GM19324 (cell line): ENCODE measurements at regions not wholly inside any gene's neighbourhood (a gene's known extent, or its start where the extent isn't known, plus 50 kb on each side); places are given as distances from the start of the nearest gene placed in this dataset.

Source experiments
- ATAC-seq: cut with Tn5 transposase; IDR thresholded peaks from one replicate; pipeline ENCODE4 v1.9.1; 2021; ENCODE audit warnings: mild to moderate bottlenecking, moderate library complexity; ENCODE audit not compliant: unreplicated experiment, low FRiP score

GRCh38 chr1:39134768-39135333 lies 69.6 kb upstream of the MACF1 start:
- ATAC-seq: no peak

DNA sequence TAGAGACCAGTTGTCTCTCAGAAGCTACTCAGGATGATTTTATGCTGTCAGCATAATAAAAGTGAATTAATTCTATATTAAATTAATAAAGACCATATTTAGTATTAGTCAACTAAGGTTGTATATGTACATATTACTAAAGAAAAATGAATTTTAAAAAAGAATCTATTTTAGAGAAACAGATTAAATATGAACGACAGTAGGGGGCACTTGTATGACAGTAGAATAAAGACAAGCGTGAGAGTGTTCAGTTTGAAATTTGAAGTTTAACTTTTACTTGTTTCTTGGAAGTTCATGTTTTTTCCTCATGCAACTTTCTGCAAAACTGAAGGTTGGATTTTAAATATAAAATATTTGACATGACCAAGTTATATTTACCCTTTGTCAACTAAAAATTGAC lies 67.9 kb upstream of the MACF1 start:
- ATAC-seq: no peak

- ATAC-seq: no peak
Observed at GRCh38 chr1:39139723-39140360, 64.7 kb upstream of the MACF1 start.

- ATAC-seq: no peak
Observed at GRCh38 chr1:39141925-39142324, 62.6 kb upstream of the MACF1 start.

GRCh38 chr1:39142401-39143060 lies 62.0 kb upstream of the MACF1 start:
- ATAC-seq: no peak

DNA sequence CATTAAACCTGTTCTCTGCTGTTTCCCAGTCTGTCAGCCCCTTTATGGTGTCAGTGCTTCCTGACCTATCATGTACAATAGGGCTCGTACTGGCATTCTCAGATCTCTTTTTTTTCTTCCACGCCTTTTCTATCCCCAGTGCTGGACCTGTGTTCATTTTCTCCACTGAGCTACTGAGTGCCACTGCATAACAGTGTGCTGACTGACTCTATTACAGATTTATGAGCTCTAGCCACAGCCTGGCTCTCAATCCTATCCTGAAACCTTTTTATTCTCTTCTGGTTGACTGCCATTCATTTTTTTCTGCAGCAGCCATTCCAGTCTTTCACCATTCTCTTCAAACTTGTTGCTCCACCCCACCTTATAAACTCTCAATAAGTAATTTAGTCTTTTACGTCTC lies 59.6 kb upstream of the MACF1 start:
- no peak for ATAC-seq

GRCh38 chr1:39145331-39145965 lies 59.0 kb upstream of the MACF1 start:
- ATAC-seq: no peak

GRCh38 chr1:39146681-39147080 lies 57.8 kb upstream of the MACF1 start:
- ATAC-seq: no peak

- no peak for ATAC-seq
Observed at GRCh38 chr1:39147099-39148025, 57.1 kb upstream of the MACF1 start.

DNA sequence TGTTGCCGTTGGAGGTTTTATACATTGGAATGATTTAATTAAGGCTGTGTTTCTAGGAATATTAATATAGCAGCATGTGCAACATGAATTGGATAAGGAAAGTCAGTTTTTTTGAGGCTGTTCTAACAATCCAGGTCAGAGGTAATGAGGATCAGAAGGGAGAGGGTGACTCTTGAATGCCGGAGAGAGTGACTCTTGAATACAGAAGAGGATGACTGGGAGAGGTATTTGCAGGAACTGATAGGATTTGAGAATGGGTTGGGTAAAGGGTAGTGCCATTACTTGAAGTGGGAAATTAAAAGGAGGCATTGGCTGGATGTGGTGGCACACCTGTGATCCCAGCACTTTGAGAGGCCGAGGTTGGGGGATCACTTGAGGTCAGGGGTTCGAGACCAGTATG lies 55.6 kb upstream of the MACF1 start:
- ATAC-seq: no peak

DNA sequence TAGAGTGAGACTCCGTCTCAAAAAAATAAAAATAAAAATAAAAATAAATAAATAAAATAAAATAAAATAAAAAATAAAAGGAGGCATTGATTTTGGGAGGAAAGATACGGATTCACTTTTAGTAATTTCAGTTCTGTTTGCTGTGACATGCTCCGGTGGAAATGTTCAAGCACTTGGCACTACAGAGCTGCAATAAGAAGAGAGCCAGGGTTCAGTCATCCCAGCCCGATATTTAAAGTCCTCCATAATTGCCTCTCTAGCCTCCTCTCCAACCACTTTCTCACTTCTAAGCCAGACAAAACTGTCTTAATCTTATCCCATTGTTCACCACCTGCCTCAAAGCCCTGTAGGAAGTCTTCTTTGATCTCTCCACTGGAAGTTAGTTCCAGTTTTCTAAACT lies 55.0 kb upstream of the MACF1 start:
- ATAC-seq: no peak

DNA sequence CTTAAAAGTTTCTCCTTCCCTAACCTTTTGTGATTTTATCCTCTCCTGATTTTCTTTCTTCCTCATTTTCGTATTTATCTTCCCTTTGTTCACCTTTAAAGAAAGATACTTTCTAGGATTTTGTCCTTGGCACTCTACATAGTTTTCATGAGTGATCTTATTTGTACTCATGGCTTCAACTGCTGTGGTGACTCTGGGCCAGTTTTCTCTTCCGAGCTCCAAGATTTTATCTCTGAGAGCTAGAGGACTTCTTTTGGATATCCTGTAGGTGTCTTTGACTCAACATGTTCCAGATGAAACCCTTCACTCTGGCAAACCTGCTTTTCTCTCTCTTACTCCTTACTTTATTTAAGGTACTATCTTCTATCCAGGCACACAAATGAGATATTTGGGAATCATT lies 53.7 kb upstream of the MACF1 start:
- no peak for ATAC-seq

DNA sequence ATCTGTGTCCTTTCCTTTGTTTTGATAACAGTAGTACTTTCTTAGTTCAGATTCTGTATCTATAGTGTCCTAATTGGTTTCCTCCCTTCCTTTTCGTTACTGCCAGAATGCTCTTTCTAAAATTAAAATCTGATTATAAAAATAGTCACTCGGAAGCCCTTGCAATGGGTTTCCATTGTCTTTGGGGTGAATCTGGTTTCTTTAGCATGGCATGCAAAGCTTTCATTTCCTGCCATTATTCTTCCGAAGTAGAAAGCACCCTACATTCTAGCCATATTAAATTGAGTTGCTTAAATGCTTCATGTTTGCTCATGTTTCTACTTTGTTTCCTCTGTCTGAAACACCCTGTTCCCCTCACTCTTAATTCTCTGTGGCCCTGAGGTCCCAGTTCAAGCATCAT lies 53.2 kb upstream of the MACF1 start:
- no peak for ATAC-seq

GRCh38 chr1:39152923-39153322 lies 51.6 kb upstream of the MACF1 start:
- no peak for ATAC-seq

- ATAC-seq: no peak
Observed at GRCh38 chr1:39153684-39154083, 50.8 kb upstream of the MACF1 start.

GRCh38 chr1:39154553-39155421 lies 49.7 kb upstream of the MACF1 start:
- no peak for ATAC-seq
